H9 (cell line): ENCODE measurements at regions not wholly inside any gene's neighbourhood (a gene's known extent, or its start where the extent isn't known, plus 50 kb on each side); places are given as distances from the start of the nearest gene placed in this dataset.

Source experiments
- DNase-seq: peaks from one replicate; pipeline ENCODE4 v3.0.0-alpha.2; 2017
- H2AFZ ChIP-seq: one replicate; pipeline ENCODE4 v1.6.1; 2013; ENCODE audit warnings: mild to moderate bottlenecking, low read length, control low read depth, moderate library complexity
- H2AK5ac ChIP-seq: 2 replicates; pipeline ENCODE4 v1.6.1; 2013; ENCODE audit warnings: low read length, control low read depth, mixed read lengths; ENCODE audit not compliant: insufficient read length
- H2BK120ac ChIP-seq: one replicate; pipeline ENCODE4 v1.6.1; 2013; ENCODE audit warnings: low read depth, mild to moderate bottlenecking, low read length, control low read depth, inconsistent platforms; ENCODE audit not compliant: poor library complexity, severe bottlenecking
- H2BK12ac ChIP-seq: 2 replicates; pipeline ENCODE4 v1.6.1; 2013; ENCODE audit warnings: low read length, control low read depth, mixed read lengths, low read depth; ENCODE audit not compliant: insufficient read length
- H2BK15ac ChIP-seq: 2 replicates; pipeline ENCODE4 v1.6.1; 2013; ENCODE audit warnings: low read depth, low read length, control low read depth
- H2BK20ac ChIP-seq: one replicate; pipeline ENCODE4 v1.6.1; 2013; ENCODE audit warnings: low read depth, mild to moderate bottlenecking, low read length, control low read depth, inconsistent platforms; ENCODE audit not compliant: poor library complexity, severe bottlenecking
- H2BK5ac ChIP-seq: 2 replicates; pipeline ENCODE4 v1.6.1; 2013; ENCODE audit warnings: low read length, control low read depth, mixed read lengths; ENCODE audit not compliant: insufficient read length
- H3K14ac ChIP-seq: 2 replicates; pipeline ENCODE4 v1.6.1; 2013; ENCODE audit warnings: low read length, control low read depth; ENCODE audit not compliant: insufficient read depth
- H3K18ac ChIP-seq: 2 replicates; pipeline ENCODE4 v1.6.1; 2013; ENCODE audit warnings: low read depth, mild to moderate bottlenecking, mixed read lengths, low read length, control low read depth; ENCODE audit not compliant: insufficient read length
- H3K23ac ChIP-seq: 2 replicates; pipeline ENCODE4 v1.6.1; 2013; ENCODE audit warnings: low read length, control low read depth, mixed read lengths, low read depth; ENCODE audit not compliant: insufficient read length
- H3K23me2 ChIP-seq: 2 replicates; pipeline ENCODE4 v1.6.1; 2013; ENCODE audit warnings: low read depth, mild to moderate bottlenecking, mixed read lengths, low read length, control low read depth; ENCODE audit not compliant: insufficient read length, poor library complexity, severe bottlenecking
- H3K27ac ChIP-seq: 2 replicates; pipeline ENCODE4 v1.5.1; 2013; ENCODE audit warnings: low read length, control low read depth, mixed read lengths, low read depth; ENCODE audit not compliant: insufficient read length
- H3K27me3 ChIP-seq: 2 replicates; pipeline ENCODE4 v1.6.1; 2013; ENCODE audit warnings: low read length, control low read depth, inconsistent platforms; ENCODE audit not compliant: insufficient read depth
- H3K4ac ChIP-seq: 2 replicates; pipeline ENCODE4 v1.6.1; 2013; ENCODE audit warnings: low read depth, mild to moderate bottlenecking, control low read depth, inconsistent platforms, low read length, moderate library complexity
- H3K4me1 ChIP-seq: 2 replicates; pipeline ENCODE4 v1.6.1; 2013; ENCODE audit warnings: low read length, control low read depth, inconsistent platforms; ENCODE audit not compliant: insufficient read depth
- H3K4me2 ChIP-seq: 2 replicates; pipeline ENCODE4 v1.6.1; 2013; ENCODE audit warnings: low read length, control low read depth, mixed read lengths; ENCODE audit not compliant: insufficient read length, insufficient read depth
- H3K56ac ChIP-seq: 2 replicates; pipeline ENCODE4 v1.6.1; 2013; ENCODE audit warnings: low read depth, mild to moderate bottlenecking, mixed read lengths, low read length, control low read depth; ENCODE audit not compliant: insufficient read length
- H3K79me1 ChIP-seq: 2 replicates; pipeline ENCODE4 v1.6.1; 2013; ENCODE audit warnings: low read depth, mild to moderate bottlenecking, moderate library complexity, low read length, control low read depth, inconsistent platforms; ENCODE audit not compliant: insufficient read depth, poor library complexity, severe bottlenecking
- H3K79me2 ChIP-seq: 2 replicates; pipeline ENCODE4 v1.6.1; 2013; ENCODE audit warnings: low read length, control low read depth, inconsistent platforms; ENCODE audit not compliant: insufficient read depth
- H3K9ac ChIP-seq: 2 replicates; pipeline ENCODE4 v1.6.1; 2013; ENCODE audit warnings: low read length, control low read depth, mixed read lengths; ENCODE audit not compliant: insufficient read length; ENCODE audit errors: extremely low read depth
- H3K9me3 ChIP-seq: one replicate; pipeline ENCODE4 v1.6.1; 2013; ENCODE audit warnings: low read depth, low read length, inconsistent platforms; ENCODE audit not compliant: control insufficient read depth
- H3T11ph ChIP-seq: one replicate; pipeline ENCODE4 v1.6.1; 2013; ENCODE audit warnings: mild to moderate bottlenecking, low read length, control low read depth, inconsistent platforms
- H4K20me1 ChIP-seq: one replicate; pipeline ENCODE4 v1.6.1; 2013; ENCODE audit not compliant: control insufficient read depth, insufficient read length, insufficient read depth
- H4K5ac ChIP-seq: 2 replicates; pipeline ENCODE4 v1.6.1; 2013; ENCODE audit warnings: low read depth, mild to moderate bottlenecking, mixed read lengths, low read length, control low read depth; ENCODE audit not compliant: insufficient read length
- H4K8ac ChIP-seq: replicated peaks from 2 replicates; pipeline ENCODE4 v1.6.1; 2013; ENCODE audit warnings: low read length, control low read depth, mixed read lengths, low read depth; ENCODE audit not compliant: insufficient read length
- H4K91ac ChIP-seq: 2 replicates; pipeline ENCODE4 v1.6.1; 2013; ENCODE audit warnings: low read depth, mild to moderate bottlenecking, moderate library complexity, mixed read lengths, low read length, control low read depth; ENCODE audit not compliant: insufficient read length
- H3K27ac Mint-ChIP-seq, 3 experiments: 2 replicates in 2 of 3; 3 replicates in 1 of 3; pipeline ENCODE4 v1.8.0; 2020 to 2021; ENCODE audit warnings: mixed read lengths in 3 of 3, mild to moderate bottlenecking in 1 of 3, moderate library complexity in 1 of 3
- H3K27me3 Mint-ChIP-seq: 2 replicates; pipeline ENCODE4 v1.8.0; 2021; ENCODE audit warnings: low read depth, mild to moderate bottlenecking, moderate library complexity, mixed read lengths
- H3K36me3 Mint-ChIP-seq, 3 experiments: 2 replicates in 2 of 3; 3 replicates in 1 of 3; pipeline ENCODE4 v1.8.0; 2020 to 2021; ENCODE audit warnings: low read depth in 3 of 3, mixed read lengths in 3 of 3; ENCODE audit not compliant: insufficient read depth in 1 of 3
- H3K4me1 Mint-ChIP-seq, 2 experiments: 2 replicates each; pipeline ENCODE4 v1.8.0; 2020; ENCODE audit warnings: mixed read lengths in 2 of 2
- H3K4me3 Mint-ChIP-seq, 2 experiments: 2 replicates in 1 of 2; 3 replicates in 1 of 2; pipeline ENCODE4 v1.8.0; 2020 to 2021; ENCODE audit warnings: mild to moderate bottlenecking in 2 of 2, mixed read lengths in 2 of 2, moderate library complexity in 1 of 2
- H3K9me3 Mint-ChIP-seq, 2 experiments: 2 replicates in 1 of 2; 3 replicates in 1 of 2; pipeline ENCODE4 v1.8.0; 2020; ENCODE audit warnings: mild to moderate bottlenecking in 2 of 2, mixed read lengths in 2 of 2, moderate library complexity in 1 of 2
- CTCF ChIP-seq: fragments of 200-600 bp; sonication (generic); conservative IDR thresholded peaks from 3 replicates; pipeline ENCODE4 v1.8.0; 2021; ENCODE audit warnings: antibody characterized with exemption, mild to moderate bottlenecking
- WGBS: extraction: QIAGEN DNeasy Blood & Tissue Kit; methylation state at CpG from one replicate; pipeline ENCODE4 v1.1.7; 2013; ENCODE audit warnings: missing lambda C conversion rate, low lambda C conversion rate, mixed read lengths; ENCODE audit not compliant: insufficient read length; ENCODE audit errors: extremely low coverage; 5-methylcytosine and 5-hydroxymethylcytosine counted together

GRCh38 chr7:26543951-26544350 is 252.3 kb downstream of the SNX10 start:
- Histone ChIP-seq H3K4me2 (no peak overlapping the region), H2BK5ac (no peak overlapping the region), H4K91ac (no peak overlapping the region), H3K23me2 (no peaks in the 10 kb centered on the region), H2BK20ac (no peak overlapping the region), H2BK120ac (no peak overlapping the region), H3T11ph (no peak overlapping the region), H3K9me3 (no peaks in the 10 kb centered on the region), H2AK5ac (no peak overlapping the region), H4K5ac (no peak overlapping the region), H3K23ac (no peak overlapping the region), H2AFZ (no peak overlapping the region), H3K79me2 (no peaks in the 10 kb centered on the region), H2BK15ac (no peak overlapping the region), H3K4me1 (no peaks in the 10 kb centered on the region), H3K18ac (no peak overlapping the region), H3K79me1 (no peaks in the 10 kb centered on the region), H3K9ac (no peak overlapping the region), H4K20me1 (no peaks in the 10 kb centered on the region), H4K8ac (no peak overlapping the region), H3K4ac (no peak overlapping the region), H3K27ac (no peak overlapping the region), H3K56ac (no peak overlapping the region), H2BK12ac (no peak overlapping the region), H3K14ac (no peak overlapping the region), H3K27me3 (no peaks in the 10 kb centered on the region)
- Mint-ChIP-seq H3K36me3 (no peaks in the 10 kb centered on the region), H3K27ac (no peak overlapping the region), H3K4me3 (no peak overlapping the region), H3K9me3 (no peaks in the 10 kb centered on the region), H3K27me3 (peaks cover 1% of the 10 kb centered on the region; the same call in 1 of the 2 replicates), H3K4me1 (peaks cover 4 to 12% of the 10 kb centered on the region in 2 experiments; a peak in 3 of 4 replicates)
- TF ChIP-seq CTCF = no peak
- DNase-seq = no peak
- no CpG with 5 or more reads among the region's 11 CpGs for WGBS
